ENCODE measurements at regions not wholly inside any gene's neighbourhood (a gene's known extent, or its start where the extent isn't known, plus 50 kb on each side); places are given as distances from the start of the nearest gene placed in this dataset.

DNA sequence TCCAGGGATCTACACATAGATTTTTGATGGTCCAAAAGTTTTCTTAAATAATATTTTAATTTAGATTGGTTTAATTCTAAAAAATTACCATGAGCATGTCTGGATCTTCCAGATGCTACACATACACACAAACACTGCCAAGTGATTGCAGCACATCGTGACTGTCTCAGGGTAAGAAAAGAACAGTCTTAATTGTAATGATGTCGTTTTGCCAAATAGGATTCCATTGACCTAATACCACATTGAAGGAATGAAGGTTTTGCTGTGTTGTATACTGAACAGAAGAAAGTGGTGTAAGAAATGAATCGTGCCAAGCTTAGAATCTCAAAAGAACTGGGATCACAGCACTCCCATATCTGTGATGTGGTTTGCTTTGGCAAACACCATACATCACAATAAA is 633.3 kb upstream of the CAMK1G start:
- TF ChIP-seq EZH2 (IDR thresholded peaks at IDR 0.05; ENCODE audit: borderline replicate concordance, low read depth, low read length, severe bottlenecking) (no peak), CTCF (IDR thresholded peaks at IDR 0.05; ENCODE audit: borderline replicate concordance, extremely low read depth, low read length, poor library complexity, severe bottlenecking) (no peak)

Measured in DND-41 (cell line).